ENCODE measurements at regions not wholly inside any gene's neighbourhood (a gene's known extent, or its start where the extent isn't known, plus 50 kb on each side); places are given as distances from the start of the nearest gene placed in this dataset.
A peak's percentile ranks its signal among the peaks of the same experiment; 100 is the strongest.

GRCh38 chr2:8550937-8551621, 130.8 kb upstream of the ID2 start:
- no peak overlapping the region for H3K27ac Mint-ChIP-seq
- POLR2A ChIA-PET: no interaction called here
- DNase-seq (no peak), ATAC-seq (ENCODE audit: low read depth) (no peak)
- peaks cover 23% of the 10 kb centered on the region for H3K4me1 Mint-ChIP-seq
- TF ChIP-seq, protein P1, sequence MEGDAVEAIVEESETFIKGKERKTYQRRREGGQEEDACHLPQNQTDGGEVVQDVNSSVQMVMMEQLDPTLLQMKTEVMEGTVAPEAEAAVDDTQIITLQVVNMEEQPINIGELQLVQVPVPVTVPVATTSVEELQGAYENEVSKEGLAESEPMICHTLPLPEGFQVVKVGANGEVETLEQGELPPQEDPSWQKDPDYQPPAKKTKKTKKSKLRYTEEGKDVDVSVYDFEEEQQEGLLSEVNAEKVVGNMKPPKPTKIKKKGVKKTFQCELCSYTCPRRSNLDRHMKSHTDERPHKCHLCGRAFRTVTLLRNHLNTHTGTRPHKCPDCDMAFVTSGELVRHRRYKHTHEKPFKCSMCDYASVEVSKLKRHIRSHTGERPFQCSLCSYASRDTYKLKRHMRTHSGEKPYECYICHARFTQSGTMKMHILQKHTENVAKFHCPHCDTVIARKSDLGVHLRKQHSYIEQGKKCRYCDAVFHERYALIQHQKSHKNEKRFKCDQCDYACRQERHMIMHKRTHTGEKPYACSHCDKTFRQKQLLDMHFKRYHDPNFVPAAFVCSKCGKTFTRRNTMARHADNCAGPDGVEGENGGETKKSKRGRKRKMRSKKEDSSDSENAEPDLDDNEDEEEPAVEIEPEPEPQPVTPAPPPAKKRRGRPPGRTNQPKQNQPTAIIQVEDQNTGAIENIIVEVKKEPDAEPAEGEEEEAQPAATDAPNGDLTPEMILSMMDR (IDR thresholded peaks at IDR 0.05): no peak
- CTCF ChIA-PET: no interaction called here
- intact Hi-C loops (cut with micrococcal nuclease): no loop called here
- peaks cover 16% of the 10 kb centered on the region for H3K27me3 Mint-ChIP-seq
- no peak overlapping the region for H3K4me3 Mint-ChIP-seq
- H3K9me3 Mint-ChIP-seq: peaks cover 3% of the 10 kb centered on the region
- H3K36me3 Mint-ChIP-seq (ENCODE audit: low read depth): no peaks in the 10 kb centered on the region

DNA sequence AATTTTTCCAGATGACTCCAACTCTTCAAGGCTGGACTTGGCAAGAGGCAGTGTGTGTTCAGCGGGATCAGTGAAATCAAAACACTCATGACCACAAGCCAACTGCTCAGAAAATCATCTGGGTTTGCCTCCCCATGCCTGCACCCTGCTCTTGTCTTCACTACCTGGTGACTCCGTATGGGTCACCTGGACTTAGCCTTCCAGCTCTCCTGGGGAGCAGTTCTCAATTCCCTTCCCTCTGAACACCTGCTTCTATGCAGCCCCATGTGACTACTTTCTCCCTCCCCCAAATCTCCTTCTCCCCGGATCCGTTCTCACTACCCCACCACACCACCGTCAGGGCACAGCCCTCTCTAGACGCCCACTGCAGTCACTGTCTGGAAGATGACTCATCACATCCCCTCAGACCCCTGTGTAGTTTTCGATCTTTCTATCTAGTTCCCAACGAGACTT, 130.2 kb upstream of the ID2 start:
- Mint-ChIP-seq H3K9me3 (peaks cover 3% of the 10 kb centered on the region), H3K4me3 (peak overlapping the region; percentile 63), H3K27ac (peak overlapping the region; percentile 5), H3K4me1 (peaks cover 21% of the 10 kb centered on the region), H3K36me3 (ENCODE audit: low read depth) (no peaks in the 10 kb centered on the region), H3K27me3 (peaks cover 14% of the 10 kb centered on the region)
- intact Hi-C loops (cut with micrococcal nuclease): loop anchor here (1.0 kb wide), 1 partner anchor 25 kb away; no protein-coding TSS in a partner anchor
- ATAC-seq (ENCODE audit: low read depth) (peak; percentile 74), DNase-seq (no peak)
- ChIA-PET CTCF (no interaction called here), POLR2A (no interaction called here)
- TF ChIP-seq, protein P1 (IDR thresholded peaks at IDR 0.05): no peak

DNA sequence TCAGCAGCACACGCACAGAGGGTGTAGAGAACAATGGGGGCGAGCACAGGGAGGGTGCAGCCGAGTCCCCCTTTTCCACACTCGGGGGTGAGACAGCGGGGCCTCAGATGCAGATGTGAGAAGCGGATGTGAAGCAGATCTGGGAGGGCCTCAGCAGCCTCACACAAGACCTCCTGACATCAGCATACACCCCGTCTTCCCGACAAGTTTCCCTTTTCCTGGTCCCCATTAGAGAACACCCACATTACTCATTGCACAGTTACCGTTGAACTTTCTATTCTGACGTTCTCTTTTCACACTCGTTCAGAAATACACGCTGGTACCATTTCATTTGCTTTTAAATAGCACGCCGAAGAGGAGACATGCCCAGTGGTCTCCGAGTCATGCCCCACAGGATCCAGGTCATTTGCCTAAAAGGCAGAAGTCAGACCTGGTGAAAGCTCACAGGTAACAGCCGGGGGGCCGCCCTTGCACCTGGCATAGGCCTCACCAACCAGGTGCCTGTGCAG, 129.5 kb upstream of the ID2 start:
- Mint-ChIP-seq H3K27ac (peak overlapping the region; percentile 54), H3K4me1 (peaks cover 16% of the 10 kb centered on the region), H3K4me3 (peak overlapping the region; percentile 63), H3K9me3 (peaks cover 3% of the 10 kb centered on the region), H3K36me3 (ENCODE audit: low read depth) (no peaks in the 10 kb centered on the region), H3K27me3 (peaks cover 9% of the 10 kb centered on the region)
- intact Hi-C loops (cut with micrococcal nuclease): loop anchor here (1.0 kb wide), 1 partner anchor 24 kb away; no protein-coding TSS in a partner anchor
- POLR2A ChIA-PET: interaction anchor here (0.7 to 2.5 kb wide), 4 partner anchors 9 to 126 kb away, joined by 3 to 11 read pairs (median 6); no protein-coding TSS in a partner anchor
- CTCF ChIA-PET: no interaction called here
- TF ChIP-seq, protein P1 (IDR thresholded peaks at IDR 0.05): no peak
- peak; percentile 58 for ATAC-seq (ENCODE audit: low read depth)
- DNase-seq: no peak

DNA sequence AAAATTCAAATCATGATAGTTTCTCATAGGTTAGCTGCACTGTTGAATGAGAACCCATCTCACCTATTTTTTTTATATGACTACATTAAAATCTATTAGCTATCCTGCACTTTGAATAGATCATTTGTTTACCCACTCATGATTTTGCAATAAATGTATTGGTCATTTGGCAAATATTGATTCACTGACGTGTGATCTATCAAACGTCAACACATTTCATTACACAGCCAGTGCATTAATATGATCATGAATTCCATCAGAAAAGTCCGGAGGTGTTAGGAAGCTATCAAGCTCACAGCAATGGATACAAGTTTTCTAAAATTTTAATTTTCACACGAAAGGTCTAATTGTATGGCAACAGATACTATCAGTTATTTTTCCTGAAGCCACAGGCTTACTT, 128.2 kb upstream of the ID2 start:
- ChIA-PET POLR2A (interaction anchor here (2.5 kb wide), 1 partner anchor 10 kb away, joined by 11 read pairs; no protein-coding TSS in a partner anchor), CTCF (no interaction called here)
- DNase-seq: no peak
- ATAC-seq (ENCODE audit: low read depth): no peak
- Mint-ChIP-seq H3K4me1 (peaks cover 16% of the 10 kb centered on the region), H3K9me3 (peaks cover 5% of the 10 kb centered on the region), H3K4me3 (no peak overlapping the region), H3K27me3 (peaks cover 2% of the 10 kb centered on the region), H3K36me3 (ENCODE audit: low read depth) (no peaks in the 10 kb centered on the region), H3K27ac (no peak overlapping the region)
- TF ChIP-seq, protein P1 (IDR thresholded peaks at IDR 0.05): no peak
- intact Hi-C loops (cut with micrococcal nuclease): no loop called here

- POLR2A ChIA-PET: interaction anchor here (2.5 kb wide), 1 partner anchor 11 kb away, joined by 11 read pairs; no protein-coding TSS in a partner anchor
- no peak overlapping the region for H3K27ac Mint-ChIP-seq
- ATAC-seq (ENCODE audit: low read depth) (no peak), DNase-seq (no peak)
- no peak overlapping the region for H3K4me3 Mint-ChIP-seq
- TF ChIP-seq, protein P1 (IDR thresholded peaks at IDR 0.05): no peak
- peaks cover 10% of the 10 kb centered on the region for H3K9me3 Mint-ChIP-seq
- CTCF ChIA-PET: no interaction called here
- intact Hi-C loops (cut with micrococcal nuclease): no loop called here
- peaks cover 2% of the 10 kb centered on the region for H3K27me3 Mint-ChIP-seq
- H3K36me3 Mint-ChIP-seq (ENCODE audit: low read depth): no peaks in the 10 kb centered on the region
- peaks cover 16% of the 10 kb centered on the region for H3K4me1 Mint-ChIP-seq
Observed at GRCh38 chr2:8554296-8554806, 127.5 kb upstream of the ID2 start.

Data from activated B cell treated with CpG ODN at 0.5 μM for 24 hours (primary cell).